ENCODE measurements at regions not wholly inside any gene's neighbourhood (a gene's known extent, or its start where the extent isn't known, plus 50 kb on each side); places are given as distances from the start of the nearest gene placed in this dataset.

DNA sequence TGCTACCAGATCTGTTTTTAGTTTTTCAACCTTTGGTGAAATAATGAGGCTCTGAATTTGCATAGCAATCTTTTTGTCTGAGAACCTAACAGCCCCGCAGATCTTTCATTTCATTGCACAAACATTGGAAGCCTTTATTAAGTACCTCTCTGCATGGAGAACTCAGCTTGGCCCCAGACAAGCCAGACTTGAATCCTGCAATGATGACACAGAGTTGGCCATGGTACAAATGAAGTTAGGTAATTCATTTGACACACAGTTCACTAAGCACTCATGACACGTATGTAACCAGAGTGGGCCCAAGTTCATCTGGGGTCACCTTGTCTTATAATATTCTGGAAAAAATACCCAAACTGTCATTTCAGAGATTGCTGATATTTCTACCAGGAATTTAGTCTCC lies 439.1 kb upstream of the ID2 start:
- no peaks in the 10 kb centered on the region for H3K79me2 ChIP-seq (ENCODE audit: control insufficient read depth, low read length)
- no peak overlapping the region for H3K4me3 ChIP-seq (ENCODE audit: low read length)
- H3K27me3 ChIP-seq (ENCODE audit: control insufficient read depth, low read length), result no peaks in the 10 kb centered on the region
- 0 out of 2 replicates have a peak, but pooled peaks cover 4% of the 10 kb centered on the region for H3K36me3 ChIP-seq (ENCODE audit: control insufficient read depth, low read length)
- H3K4me1 ChIP-seq (ENCODE audit: control insufficient read depth, low read length), result peaks cover 42% of the 10 kb centered on the region
- H3K4me2 ChIP-seq (ENCODE audit: low read length), result no peak overlapping the region
- TF ChIP-seq, protein P1, sequence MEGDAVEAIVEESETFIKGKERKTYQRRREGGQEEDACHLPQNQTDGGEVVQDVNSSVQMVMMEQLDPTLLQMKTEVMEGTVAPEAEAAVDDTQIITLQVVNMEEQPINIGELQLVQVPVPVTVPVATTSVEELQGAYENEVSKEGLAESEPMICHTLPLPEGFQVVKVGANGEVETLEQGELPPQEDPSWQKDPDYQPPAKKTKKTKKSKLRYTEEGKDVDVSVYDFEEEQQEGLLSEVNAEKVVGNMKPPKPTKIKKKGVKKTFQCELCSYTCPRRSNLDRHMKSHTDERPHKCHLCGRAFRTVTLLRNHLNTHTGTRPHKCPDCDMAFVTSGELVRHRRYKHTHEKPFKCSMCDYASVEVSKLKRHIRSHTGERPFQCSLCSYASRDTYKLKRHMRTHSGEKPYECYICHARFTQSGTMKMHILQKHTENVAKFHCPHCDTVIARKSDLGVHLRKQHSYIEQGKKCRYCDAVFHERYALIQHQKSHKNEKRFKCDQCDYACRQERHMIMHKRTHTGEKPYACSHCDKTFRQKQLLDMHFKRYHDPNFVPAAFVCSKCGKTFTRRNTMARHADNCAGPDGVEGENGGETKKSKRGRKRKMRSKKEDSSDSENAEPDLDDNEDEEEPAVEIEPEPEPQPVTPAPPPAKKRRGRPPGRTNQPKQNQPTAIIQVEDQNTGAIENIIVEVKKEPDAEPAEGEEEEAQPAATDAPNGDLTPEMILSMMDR (IDR thresholded peaks at IDR 0.05; ENCODE audit: low read depth, low read length, poor library complexity, severe bottlenecking), result no peak
- TF ChIP-seq EZH2phosphoT487 (IDR thresholded peaks at IDR 0.05; ENCODE audit: borderline replicate concordance, low read length), result no peak
- H4K20me1 ChIP-seq (ENCODE audit: control insufficient read depth, insufficient read depth, low read depth, low read length), result no peaks in the 10 kb centered on the region
- no peak overlapping the region for H3K27ac ChIP-seq (ENCODE audit: low read depth, low read length)
- H3K9me2 ChIP-seq (replicated peaks; ENCODE audit: control insufficient read depth, low read length), result no peaks in the 10 kb centered on the region
- peaks cover 29% of the 10 kb centered on the region for H3K9me3 ChIP-seq (ENCODE audit: control insufficient read depth, insufficient read depth, low read length)
- no peaks in the 10 kb centered on the region for H3F3A ChIP-seq (ENCODE audit: control insufficient read depth, insufficient read depth)

DNA sequence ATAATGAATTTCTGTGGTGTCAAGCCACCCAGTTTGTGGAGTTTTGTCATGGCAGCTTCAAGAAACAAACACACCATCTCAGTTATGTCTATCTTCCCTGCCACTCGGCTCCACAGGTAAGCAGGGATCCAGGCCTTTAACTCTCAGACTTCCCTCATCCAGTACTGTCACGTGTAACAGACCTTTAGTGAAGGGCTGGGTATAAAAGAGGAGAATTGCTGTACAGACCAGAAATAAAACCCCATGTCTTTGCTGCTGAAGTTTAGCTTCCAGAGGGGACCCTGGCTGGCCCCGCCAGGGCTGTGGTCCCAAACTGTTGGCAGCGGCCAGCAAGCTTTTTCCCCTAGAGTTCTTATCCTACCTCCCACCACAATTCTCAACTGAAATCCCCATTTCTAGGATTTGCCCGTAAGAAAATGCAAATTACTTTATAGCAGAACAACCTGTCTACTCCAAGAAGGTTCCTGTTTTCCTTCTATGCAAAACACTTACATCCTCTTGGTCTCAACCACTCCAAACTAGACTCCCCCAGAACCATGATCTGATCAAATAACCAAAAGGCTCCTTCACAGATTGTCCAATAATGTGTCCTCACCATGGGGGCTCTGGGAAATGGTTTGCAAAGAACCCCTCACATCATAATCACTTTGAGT lies 438.0 kb upstream of the ID2 start:
- no peak overlapping the region for H3K27ac ChIP-seq (ENCODE audit: low read depth, low read length)
- peaks cover 42% of the 10 kb centered on the region for H3K4me1 ChIP-seq (ENCODE audit: control insufficient read depth, low read length)
- TF ChIP-seq, protein P1 (IDR thresholded peaks at IDR 0.05; ENCODE audit: low read depth, low read length, poor library complexity, severe bottlenecking), result no peak
- TF ChIP-seq EZH2phosphoT487 (IDR thresholded peaks at IDR 0.05; ENCODE audit: borderline replicate concordance, low read length), result no peak
- 0 out of 2 replicates have a peak, but pooled peaks cover 4% of the 10 kb centered on the region for H3K36me3 ChIP-seq (ENCODE audit: control insufficient read depth, low read length)
- H3K9me3 ChIP-seq (ENCODE audit: control insufficient read depth, insufficient read depth, low read length), result peaks cover 29% of the 10 kb centered on the region
- H3K4me3 ChIP-seq (ENCODE audit: low read length), result 0 out of 2 replicates have a peak overlapping the region, but pooled peaks have one; percentile 9
- H4K20me1 ChIP-seq (ENCODE audit: control insufficient read depth, insufficient read depth, low read depth, low read length), result no peaks in the 10 kb centered on the region
- no peak overlapping the region for H3K4me2 ChIP-seq (ENCODE audit: low read length)
- H3F3A ChIP-seq (ENCODE audit: control insufficient read depth, insufficient read depth), result no peaks in the 10 kb centered on the region
- H3K27me3 ChIP-seq (ENCODE audit: control insufficient read depth, low read length), result no peaks in the 10 kb centered on the region
- no peaks in the 10 kb centered on the region for H3K79me2 ChIP-seq (ENCODE audit: control insufficient read depth, low read length)
- no peaks in the 10 kb centered on the region for H3K9me2 ChIP-seq (replicated peaks; ENCODE audit: control insufficient read depth, low read length)

DNA sequence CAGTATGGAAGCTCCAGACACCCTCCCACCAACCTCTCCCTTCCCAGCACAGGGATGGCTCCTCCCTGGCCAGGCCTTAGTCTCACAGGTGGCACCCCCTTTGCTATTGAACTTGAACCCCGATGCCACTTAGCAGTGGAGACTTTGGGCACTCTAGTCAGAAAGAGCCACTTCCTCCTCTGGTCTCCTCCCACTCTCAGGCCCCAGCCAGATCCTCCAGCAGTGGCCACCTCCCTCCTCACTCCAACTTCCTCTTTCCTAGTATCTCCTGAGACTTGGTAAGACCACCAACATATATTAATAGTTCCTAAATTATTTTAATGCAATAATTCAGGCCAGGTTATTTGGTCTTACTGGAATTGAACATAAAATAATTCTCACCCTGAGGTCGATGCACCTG lies 437.2 kb upstream of the ID2 start:
- 0 out of 2 replicates have a peak, but pooled peaks cover 4% of the 10 kb centered on the region for H3K36me3 ChIP-seq (ENCODE audit: control insufficient read depth, low read length)
- H3K79me2 ChIP-seq (ENCODE audit: control insufficient read depth, low read length), result no peaks in the 10 kb centered on the region
- H3K9me3 ChIP-seq (ENCODE audit: control insufficient read depth, insufficient read depth, low read length), result peaks cover 32% of the 10 kb centered on the region
- no peaks in the 10 kb centered on the region for H3K9me2 ChIP-seq (replicated peaks; ENCODE audit: control insufficient read depth, low read length)
- TF ChIP-seq, protein P1 (IDR thresholded peaks at IDR 0.05; ENCODE audit: low read depth, low read length, poor library complexity, severe bottlenecking), result no peak
- no peak for TF ChIP-seq EZH2phosphoT487 (IDR thresholded peaks at IDR 0.05; ENCODE audit: borderline replicate concordance, low read length)
- no peak overlapping the region for H3K4me2 ChIP-seq (ENCODE audit: low read length)
- H3K4me1 ChIP-seq (ENCODE audit: control insufficient read depth, low read length), result peaks cover 35% of the 10 kb centered on the region
- H3K27me3 ChIP-seq (ENCODE audit: control insufficient read depth, low read length), result no peaks in the 10 kb centered on the region
- H3K27ac ChIP-seq (ENCODE audit: low read depth, low read length), result no peak overlapping the region
- H3K4me3 ChIP-seq (ENCODE audit: low read length), result no peak overlapping the region
- H4K20me1 ChIP-seq (ENCODE audit: control insufficient read depth, insufficient read depth, low read depth, low read length), result no peaks in the 10 kb centered on the region
- no peaks in the 10 kb centered on the region for H3F3A ChIP-seq (ENCODE audit: control insufficient read depth, insufficient read depth)

Data from DOHH2 (cell line).